ENCODE measurements at regions not wholly inside any gene's neighbourhood (a gene's known extent, or its start where the extent isn't known, plus 50 kb on each side); places are given as distances from the start of the nearest gene placed in this dataset.
A peak's percentile ranks its signal among the peaks of the same experiment; 100 is the strongest.
"Not testable (repeated sequence)": the region's sequence is repeated elsewhere in the genome, so short reads cannot be mapped to it uniquely, and the experiment has no call there.

- DNase-seq, result peak; percentile 43
These were observed 53.6 kb upstream of the PLGLB1 start for GRCh38 chr2:87075054-87075790.

GRCh38 chr2:87075791-87076252, 54.2 kb upstream of the PLGLB1 start:
- peak; percentile 72 for DNase-seq

GRCh38 chr2:87076253-87077123, 54.8 kb upstream of the PLGLB1 start:
- peak; percentile 95 for DNase-seq

- not testable (repeated sequence) for DNase-seq
These were observed 55.4 kb upstream of the PLGLB1 start for GRCh38 chr2:87077124-87077446.

- not testable (repeated sequence) for DNase-seq
These were observed 60.1 kb upstream of the PLGLB1 start for GRCh38 chr2:87081727-87082126.

- DNase-seq, result not testable (repeated sequence)
These were observed 66.4 kb upstream of the PLGLB1 start for GRCh38 chr2:87088079-87088478.

GRCh38 chr2:87089401-87089800, 67.8 kb upstream of the PLGLB1 start:
- DNase-seq, result not testable (repeated sequence)

- DNase-seq, result not testable (repeated sequence)
These were observed 71.6 kb upstream of the PLGLB1 start for GRCh38 chr2:87093252-87093651.

- not testable (repeated sequence) for DNase-seq
These were observed 72.4 kb upstream of the PLGLB1 start for GRCh38 chr2:87093937-87094529.

GRCh38 chr2:87095804-87096203, 74.2 kb upstream of the PLGLB1 start:
- DNase-seq, result not testable (repeated sequence)

GRCh38 chr2:87128761-87129553, 107.3 kb upstream of the PLGLB1 start:
- not testable (repeated sequence) for DNase-seq

- DNase-seq, result not testable (repeated sequence)
These were observed 110.9 kb upstream of the PLGLB1 start for GRCh38 chr2:87132577-87132976.

GRCh38 chr2:87151835-87152493, 130.3 kb upstream of the PLGLB1 start:
- not testable (repeated sequence) for DNase-seq

GRCh38 chr2:87174454-87174853, 152.8 kb upstream of the PLGLB1 start:
- DNase-seq, result not testable (repeated sequence)

- not testable (repeated sequence) for DNase-seq
These were observed 161.7 kb upstream of the PLGLB1 start for GRCh38 chr2:87183373-87183772.

- not testable (repeated sequence) for DNase-seq
These were observed 162.6 kb upstream of the PLGLB1 start for GRCh38 chr2:87184260-87184659.

- DNase-seq, result not testable (repeated sequence)
These were observed 167.6 kb upstream of the PLGLB1 start for GRCh38 chr2:87189214-87189613.

- not testable (repeated sequence) for DNase-seq
These were observed 171.7 kb upstream of the PLGLB1 start for GRCh38 chr2:87193336-87193735.

- DNase-seq, result not testable (repeated sequence)
These were observed 172.8 kb upstream of the PLGLB1 start for GRCh38 chr2:87194254-87194999.

GRCh38 chr2:87196720-87197388, 175.2 kb upstream of the PLGLB1 start:
- not testable (repeated sequence) for DNase-seq

- not testable (repeated sequence) for DNase-seq
These were observed 176.8 kb upstream of the PLGLB1 start for GRCh38 chr2:87198422-87198821.
